H1 (cell line): ENCODE measurements at regions not wholly inside any gene's neighbourhood (a gene's known extent, or its start where the extent isn't known, plus 50 kb on each side); places are given as distances from the start of the nearest gene placed in this dataset.

ENCODE experiments used
- CTCF ChIA-PET: fragments of 300-600 bp; sonication (Branson Sonifier 250); formaldehyde crosslinking; loops from one replicate; lab custom pipeline; 2021; ENCODE audit not compliant: partially characterized antibody; lab: Charles Lee
- POLR2A ChIA-PET: fragments of 300-600 bp; sonication (Branson Sonifier 250); formaldehyde crosslinking; loops from one replicate; lab custom pipeline; 2021; ENCODE audit warnings: inconsistent platforms; ENCODE audit not compliant: partially characterized antibody; lab: Charles Lee
- DNase-seq, 2 experiments: peaks; one replicate each; pipeline versions ENCODE4 v3.0.0 to v3.0.0-alpha.2; 2010 to 2022; ENCODE audit warnings: low spot score in 2 of 2, low read depth in 1 of 2, mixed read lengths in 1 of 2
- FAIRE-seq: peaks from 2 replicates; lab custom pipeline; 2011; peaks lifted over from hg19 to GRCh38; lab: Jason Lieb, UNC
- H2AFZ ChIP-seq: 2 replicates; pipeline ENCODE4 v1.8.1; 2012; ENCODE audit warnings: low read length, inconsistent platforms
- H2AK5ac ChIP-seq: 2 replicates; pipeline ENCODE4 v1.6.1; 2013; ENCODE audit warnings: low read depth, low read length
- H2BK120ac ChIP-seq: replicated peaks from 2 replicates; pipeline ENCODE3; 2013; ENCODE audit warnings: low read depth, low read length, inconsistent platforms
- H2BK12ac ChIP-seq: 2 replicates; pipeline ENCODE4 v1.6.1; 2013; ENCODE audit warnings: low read depth, low read length
- H2BK15ac ChIP-seq: 2 replicates; pipeline ENCODE4 v1.6.1; 2013; ENCODE audit warnings: low read length
- H2BK20ac ChIP-seq: 2 replicates; pipeline ENCODE4 v1.6.1; 2013; ENCODE audit warnings: low read length
- H2BK5ac ChIP-seq: 2 replicates; pipeline ENCODE4 v1.6.1; 2013; ENCODE audit warnings: low read depth, low read length
- H3K14ac ChIP-seq: 2 replicates; pipeline ENCODE4 v1.6.1; 2013; ENCODE audit warnings: inconsistent platforms; ENCODE audit not compliant: insufficient read length
- H3K18ac ChIP-seq: 2 replicates; pipeline ENCODE4 v1.6.1; 2013; ENCODE audit warnings: low read length; ENCODE audit errors: extremely low read depth
- H3K23ac ChIP-seq: 2 replicates; pipeline ENCODE4 v1.6.1; 2013; ENCODE audit warnings: inconsistent platforms; ENCODE audit not compliant: insufficient read length
- H3K23me2 ChIP-seq: 2 replicates; pipeline ENCODE4 v1.6.1; 2013; ENCODE audit warnings: low read depth, low read length
- H3K27ac ChIP-seq: 2 replicates; pipeline ENCODE4 v1.6.1; 2011; ENCODE audit warnings: low read depth, low read length, inconsistent platforms
- H3K27me3 ChIP-seq, 4 experiments: replicated peaks in 1 of 4; 1 replicate in 1 of 4; 2 replicates in 3 of 4; pipeline versions ENCODE4 v1.6.1 to v1.8.1; 2011 to 2013; ENCODE audit warnings: low read length in 3 of 4, mild to moderate bottlenecking in 3 of 4, inconsistent platforms in 2 of 4, mixed read lengths in 2 of 4, moderate library complexity in 1 of 4; ENCODE audit not compliant: control insufficient read depth in 3 of 4, insufficient read depth in 3 of 4; ENCODE audit errors: extremely low read depth in 1 of 4
- H3K36me3 ChIP-seq, 4 experiments: 2 replicates each; pipeline versions ENCODE4 v1.6.1 to v1.8.1; 2011 to 2013; ENCODE audit warnings: mild to moderate bottlenecking in 4 of 4, low read length in 3 of 4, moderate library complexity in 2 of 4, control low read depth in 1 of 4, inconsistent platforms in 1 of 4; ENCODE audit not compliant: insufficient read depth in 4 of 4, control insufficient read depth in 2 of 4
- H3K4ac ChIP-seq: replicated peaks from 2 replicates; pipeline ENCODE3; 2013; ENCODE audit warnings: low read length, low read depth, mixed read lengths, inconsistent platforms; ENCODE audit not compliant: insufficient read length
- H3K4me1 ChIP-seq, 4 experiments: replicated peaks in 1 of 4; 1 replicate in 1 of 4; 2 replicates in 3 of 4; pipeline versions ENCODE4 v1.6.1 to v1.8.1; 2011 to 2013; ENCODE audit warnings: low read length in 3 of 4, inconsistent platforms in 2 of 4, mixed read lengths in 1 of 4; ENCODE audit not compliant: insufficient read depth in 4 of 4, control insufficient read depth in 3 of 4
- H3K4me2 ChIP-seq, 2 experiments: 2 replicates each; pipeline versions ENCODE4 v1.6.1 to v1.8.1; 2011 to 2013; ENCODE audit warnings: low read depth in 2 of 2, low read length in 2 of 2, control low read depth in 1 of 2, inconsistent platforms in 1 of 2, mild to moderate bottlenecking in 1 of 2; ENCODE audit not compliant: insufficient read depth in 1 of 2
- H3K4me3 ChIP-seq, 4 experiments: fragments of 200-600, 300-600 bp in 1 of 4; sonication (generic), shearing (Covaris generic), sonication (Bioruptor Twin) in 1 of 4; 2 replicates each; pipeline versions ENCODE4 v1.5.1 to v1.8.1; 2011 to 2016; ENCODE audit warnings: low read length in 4 of 4, low read depth in 3 of 4, control low read depth in 2 of 4, inconsistent platforms in 2 of 4, mild to moderate bottlenecking in 2 of 4, mixed read lengths in 1 of 4, moderate library complexity in 1 of 4; ENCODE audit not compliant: insufficient read depth in 2 of 4; ENCODE audit errors: extremely low read depth in 1 of 4
- H3K56ac ChIP-seq: replicated peaks from 2 replicates; pipeline ENCODE3; 2013; ENCODE audit warnings: low read depth, mild to moderate bottlenecking, mixed read lengths, low read length, inconsistent platforms; ENCODE audit not compliant: insufficient read length
- H3K79me1 ChIP-seq: 2 replicates; pipeline ENCODE4 v1.6.1; 2013; ENCODE audit warnings: low read depth, low read length, control low read depth
- H3K79me2 ChIP-seq, 2 experiments: 2 replicates each; pipeline versions ENCODE4 v1.6.1 to v1.8.1; 2012 to 2013; ENCODE audit warnings: low read length in 2 of 2, mild to moderate bottlenecking in 2 of 2, inconsistent platforms in 1 of 2; ENCODE audit not compliant: insufficient read depth in 2 of 2, control insufficient read depth in 1 of 2
- H3K9ac ChIP-seq, 4 experiments: replicated peaks in 1 of 4; 1 replicate in 1 of 4; 2 replicates in 3 of 4; pipeline versions ENCODE4 v1.6.1 to v1.8.1; 2011 to 2013; ENCODE audit warnings: low read depth in 3 of 4, low read length in 3 of 4, control low read depth in 2 of 4, mild to moderate bottlenecking in 2 of 4, moderate library complexity in 2 of 4, inconsistent platforms in 1 of 4; ENCODE audit errors: extremely low read depth in 1 of 4
- H3K9me3 ChIP-seq, 2 experiments: 2 replicates each; pipeline versions ENCODE4 v1.6.1 to v1.8.1; 2012 to 2013; ENCODE audit warnings: mild to moderate bottlenecking in 2 of 2, moderate library complexity in 2 of 2, control low read depth in 1 of 2, inconsistent platforms in 1 of 2, low read depth in 1 of 2, low read length in 1 of 2, mixed read lengths in 1 of 2; ENCODE audit not compliant: insufficient read depth in 2 of 2
- H4K20me1 ChIP-seq, 2 experiments: replicated peaks in 1 of 2; 2 replicates each; pipeline versions ENCODE3 to v1.8.1; 2011 to 2013; ENCODE audit warnings: inconsistent platforms in 2 of 2, low read length in 2 of 2, mild to moderate bottlenecking in 1 of 2; ENCODE audit not compliant: insufficient read depth in 2 of 2, control insufficient read depth in 1 of 2
- H4K5ac ChIP-seq: 2 replicates; pipeline ENCODE4 v1.6.1; 2013; ENCODE audit warnings: low read length, low read depth, mixed read lengths, inconsistent platforms; ENCODE audit not compliant: insufficient read length
- H4K8ac ChIP-seq: 2 replicates; pipeline ENCODE4 v1.8.0; 2013; ENCODE audit warnings: mild to moderate bottlenecking, moderate library complexity, low read length, inconsistent platforms; ENCODE audit not compliant: insufficient read depth; ENCODE audit errors: extremely low read depth
- H4K91ac ChIP-seq: replicated peaks from 2 replicates; pipeline ENCODE3; 2013; ENCODE audit warnings: low read length, mixed read lengths, inconsistent platforms; ENCODE audit not compliant: insufficient read length
- CEBPB ChIP-seq: IDR thresholded peaks from 2 replicates; pipeline ENCODE4 v1.6.1; 2012; ENCODE audit warnings: low read depth, low read length
- CTBP2 ChIP-seq: IDR thresholded peaks from 2 replicates; pipeline ENCODE4 v1.7.0; 2011; ENCODE audit warnings: borderline replicate concordance, mild to moderate bottlenecking, moderate library complexity, mixed read lengths, low read length; ENCODE audit not compliant: insufficient read depth, insufficient read length
- TCF12 ChIP-seq: IDR thresholded peaks from 2 replicates; pipeline ENCODE4 v1.6.1; 2011; ENCODE audit warnings: low read depth, mild to moderate bottlenecking, low read length
- WGBS, 2 experiments: shearing (Covaris generic) in 1 of 2; methylation state at CpG; one replicate each; pipeline versions ENCODE4 v1.1.6 to v1.1.7; 2013 to 2015; ENCODE audit warnings: low lambda C conversion rate in 2 of 2, mixed read lengths in 2 of 2, inconsistent platforms in 1 of 2, low coverage in 1 of 2, missing lambda C conversion rate in 1 of 2; ENCODE audit not compliant: insufficient replicate concordance in 2 of 2, insufficient coverage in 1 of 2, insufficient read length in 1 of 2; ENCODE audit errors: extremely low coverage in 1 of 2, missing lambda C conversion rate in 1 of 2; 5-methylcytosine and 5-hydroxymethylcytosine counted together

DNA sequence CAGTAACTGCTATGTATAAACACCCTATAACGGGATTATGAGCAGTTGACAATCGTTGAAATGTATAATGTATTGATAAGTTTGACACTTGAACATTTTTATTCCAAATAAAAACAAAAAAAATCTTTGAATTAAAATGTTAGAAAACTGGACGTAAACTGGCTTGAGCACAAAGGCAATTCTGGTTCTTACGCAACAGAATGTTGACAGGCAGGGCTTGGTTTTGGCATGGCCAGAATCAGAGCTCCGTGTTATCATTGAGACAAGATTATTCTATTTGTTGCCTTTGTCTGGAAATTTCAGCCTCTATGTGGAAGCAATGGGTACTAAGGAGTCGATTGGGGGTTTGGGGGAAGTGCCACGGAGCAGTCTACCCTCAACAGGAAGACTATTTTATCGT, 1028.6 kb upstream of the ZEB2 start:
- H4K8ac ChIP-seq, result no peak overlapping the region
- H4K91ac ChIP-seq, result no peak overlapping the region
- no peak overlapping the region for H2BK5ac ChIP-seq
- no peaks in the 10 kb centered on the region for H3K79me1 ChIP-seq
- H3K79me2 ChIP-seq, result no peaks in the 10 kb centered on the region
- H3K27ac ChIP-seq, result no peak overlapping the region
- H4K5ac ChIP-seq, result no peak overlapping the region
- no peak overlapping the region for H2BK20ac ChIP-seq
- no peaks in the 10 kb centered on the region for H4K20me1 ChIP-seq
- CTCF ChIA-PET, result no interaction called here
- no peak overlapping the region for H3K14ac ChIP-seq
- H2BK120ac ChIP-seq, result no peak overlapping the region
- no peaks in the 10 kb centered on the region; a peak in 1 of 7 replicates for H3K4me1 ChIP-seq
- FAIRE-seq (no peak), DNase-seq (no peak)
- H3K23me2 ChIP-seq, result no peaks in the 10 kb centered on the region
- H2BK12ac ChIP-seq, result no peak overlapping the region
- no peak overlapping the region for H3K56ac ChIP-seq
- H3K18ac ChIP-seq, result no peak overlapping the region
- H3K4ac ChIP-seq, result no peak overlapping the region
- H3K9me3 ChIP-seq, result no peaks in the 10 kb centered on the region
- H3K36me3 ChIP-seq, result no peaks in the 10 kb centered on the region
- no peak overlapping the region for H2AK5ac ChIP-seq
- no peak overlapping the region for H3K4me3 ChIP-seq
- no peak overlapping the region for H3K23ac ChIP-seq
- H3K27me3 ChIP-seq, result peaks cover 0 to 1% (median 0%) of the 10 kb centered on the region in 4 experiments; a peak in 1 of 7 replicates
- no peak overlapping the region for H3K4me2 ChIP-seq
- WGBS, 2 experiments, result 93% methylated on average over 8 of the region's 8 CpGs; no CpG with 5 or more reads in 1 of the 2 experiments
- POLR2A ChIA-PET, result no interaction called here
- TF ChIP-seq CEBPB (peak; percentile 27; the same call in 1 of the 2 replicates), CTBP2 (no peak), TCF12 (no peak)
- H2AFZ ChIP-seq, result no peak overlapping the region
- H3K9ac ChIP-seq, result no peak overlapping the region
- H2BK15ac ChIP-seq, result no peak overlapping the region
